GM13976 (cell line): ENCODE measurements at regions not wholly inside any gene's neighbourhood (a gene's known extent, or its start where the extent isn't known, plus 50 kb on each side); places are given as distances from the start of the nearest gene placed in this dataset.

Experiments
- DNase-seq: peaks from one replicate; pipeline ENCODE4 v3.0.0; 2012; ENCODE audit warnings: low spot score
- in situ Hi-C: fragments of 300-500 bp; cut with MboI; formaldehyde crosslinking; loops from one replicate; pipeline ENCODE4 v1.12.0; 2022; ENCODE audit warnings: low sequenced_read_pairs, mixed read lengths, inconsistent platforms; ENCODE audit not compliant: unreplicated experiment
- TF ChIP-seq, protein P1 (sequence below): IDR thresholded peaks from 2 replicates; pipeline ENCODE4 v1.5.1; 2012; ENCODE audit warnings: borderline replicate concordance, mild to moderate bottlenecking; ENCODE audit not compliant: insufficient read depth; ENCODE audit errors: extremely low read depth, missing control alignments, control extremely low read depth

DNA sequence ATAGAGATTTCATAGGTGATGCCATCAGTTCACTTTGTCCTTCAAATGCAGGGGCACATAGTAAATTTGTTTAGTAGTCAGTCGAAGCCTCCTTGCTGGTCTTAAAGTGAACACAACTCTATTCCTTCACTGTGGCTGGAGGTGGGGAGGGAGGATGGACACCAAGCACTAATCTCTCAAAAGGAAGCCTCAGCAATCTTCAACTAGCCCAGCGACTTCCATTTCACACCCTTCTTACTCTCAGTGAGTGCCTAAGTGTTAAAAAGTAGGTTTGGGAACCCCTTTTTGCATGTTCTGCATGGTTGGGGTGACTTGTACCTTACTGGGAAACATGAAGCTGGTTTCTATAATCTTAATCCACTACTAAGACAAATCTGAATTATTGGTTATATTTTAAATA lies 96.0 kb upstream of the GUCY1A1 start:
- in situ Hi-C loops = no loop called here
- DNase-seq = no peak
- TF ChIP-seq, protein P1, sequence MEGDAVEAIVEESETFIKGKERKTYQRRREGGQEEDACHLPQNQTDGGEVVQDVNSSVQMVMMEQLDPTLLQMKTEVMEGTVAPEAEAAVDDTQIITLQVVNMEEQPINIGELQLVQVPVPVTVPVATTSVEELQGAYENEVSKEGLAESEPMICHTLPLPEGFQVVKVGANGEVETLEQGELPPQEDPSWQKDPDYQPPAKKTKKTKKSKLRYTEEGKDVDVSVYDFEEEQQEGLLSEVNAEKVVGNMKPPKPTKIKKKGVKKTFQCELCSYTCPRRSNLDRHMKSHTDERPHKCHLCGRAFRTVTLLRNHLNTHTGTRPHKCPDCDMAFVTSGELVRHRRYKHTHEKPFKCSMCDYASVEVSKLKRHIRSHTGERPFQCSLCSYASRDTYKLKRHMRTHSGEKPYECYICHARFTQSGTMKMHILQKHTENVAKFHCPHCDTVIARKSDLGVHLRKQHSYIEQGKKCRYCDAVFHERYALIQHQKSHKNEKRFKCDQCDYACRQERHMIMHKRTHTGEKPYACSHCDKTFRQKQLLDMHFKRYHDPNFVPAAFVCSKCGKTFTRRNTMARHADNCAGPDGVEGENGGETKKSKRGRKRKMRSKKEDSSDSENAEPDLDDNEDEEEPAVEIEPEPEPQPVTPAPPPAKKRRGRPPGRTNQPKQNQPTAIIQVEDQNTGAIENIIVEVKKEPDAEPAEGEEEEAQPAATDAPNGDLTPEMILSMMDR = no peak

DNA sequence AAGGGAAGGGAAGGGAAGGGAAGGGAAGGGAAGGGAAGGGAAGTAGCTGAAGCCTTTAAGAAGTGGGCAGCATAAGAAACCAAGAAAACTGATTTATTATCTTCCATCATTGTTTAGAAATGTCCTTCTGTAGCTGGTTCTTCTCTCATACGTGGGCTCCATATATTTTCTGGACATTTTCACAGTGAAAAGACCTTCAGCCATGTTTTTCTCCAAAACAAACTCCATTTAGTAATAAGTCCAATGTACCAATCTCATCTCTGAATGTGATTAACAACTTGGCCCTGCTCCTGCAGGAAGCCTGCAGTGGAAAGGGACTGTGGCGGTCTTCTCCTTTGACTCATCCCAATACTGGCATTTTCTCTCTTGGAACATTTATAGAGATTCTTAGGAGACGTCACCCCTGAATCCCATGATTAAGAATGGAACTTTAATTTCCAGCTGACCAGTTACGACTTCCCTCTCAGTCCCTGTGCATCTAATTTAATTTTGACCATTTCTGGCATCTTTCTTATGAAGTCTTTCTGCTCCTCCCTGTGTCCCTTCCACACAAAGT lies 96.6 kb upstream of the GUCY1A1 start:
- in situ Hi-C loops = no loop called here
- TF ChIP-seq, protein P1 = no peak
- DNase-seq = no peak

DNA sequence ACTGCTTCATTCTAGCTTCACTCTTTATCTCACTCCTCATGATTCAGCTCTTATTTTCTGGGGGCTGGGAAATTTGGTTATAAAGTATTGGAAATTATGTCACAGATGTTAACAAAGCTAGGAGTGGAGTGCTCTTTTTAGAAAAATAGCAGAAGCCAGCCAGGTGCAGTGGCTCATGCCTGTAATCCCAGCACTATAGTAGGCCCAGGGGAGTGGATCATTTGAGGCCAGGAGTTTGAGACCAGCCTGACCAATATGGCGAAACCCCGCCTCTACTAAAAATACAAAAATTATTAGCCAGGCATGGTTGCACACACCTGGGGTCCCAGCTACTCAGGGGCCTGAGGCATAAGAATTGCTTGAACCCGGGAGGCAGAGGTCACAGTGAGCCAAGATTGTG lies 97.2 kb upstream of the GUCY1A1 start:
- in situ Hi-C loops = no loop called here
- DNase-seq = no peak
- TF ChIP-seq, protein P1 = no peak

DNA sequence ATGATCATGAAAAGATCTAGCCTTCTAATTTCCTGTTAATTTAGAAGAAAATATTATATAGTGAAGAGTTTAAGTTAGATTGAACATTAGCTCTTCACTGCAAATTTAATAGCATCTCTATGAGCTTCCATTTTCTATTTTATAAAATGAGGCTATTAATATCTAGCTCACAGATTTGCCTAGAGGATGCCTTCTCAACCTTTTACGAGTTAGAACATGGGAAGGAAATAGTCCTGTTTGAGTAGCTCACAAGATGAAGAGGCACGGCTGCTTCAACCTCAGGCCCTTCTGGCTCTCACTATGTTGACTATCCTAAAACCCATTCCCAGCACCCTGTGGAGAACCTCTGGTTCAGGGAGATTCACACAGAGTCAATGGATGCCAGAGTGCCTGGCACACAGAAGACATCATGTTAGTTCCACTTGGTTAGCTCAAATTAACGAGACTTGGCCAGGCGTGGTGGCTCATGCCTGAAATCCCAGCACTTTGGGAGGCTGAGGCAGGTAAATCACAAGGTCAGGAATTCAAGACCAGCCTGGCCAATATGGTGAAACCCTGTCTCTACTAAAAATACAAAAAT lies 97.9 kb upstream of the GUCY1A1 start:
- DNase-seq = no peak
- TF ChIP-seq, protein P1 = no peak
- in situ Hi-C loops = no loop called here

DNA sequence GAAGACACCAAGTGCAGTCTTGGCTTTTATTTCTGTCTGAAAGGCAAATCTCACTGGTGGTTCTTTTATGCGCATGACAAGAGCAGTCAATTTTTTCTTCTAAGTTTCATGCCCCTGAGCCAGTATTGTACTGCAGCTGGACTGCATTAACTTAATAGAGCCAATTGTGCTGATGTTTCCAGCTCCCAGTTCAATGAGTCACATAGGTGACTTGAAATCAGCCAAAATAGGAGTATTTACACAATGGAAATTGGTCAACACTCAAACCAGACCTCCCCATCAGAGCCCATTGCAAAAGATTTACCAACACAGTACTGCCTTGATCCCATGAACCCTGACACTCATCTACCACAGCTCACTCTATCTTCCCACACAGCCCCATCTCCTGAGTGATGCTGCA lies 100.3 kb upstream of the GUCY1A1 start:
- TF ChIP-seq, protein P1 = no peak
- in situ Hi-C loops = no loop called here
- DNase-seq = no peak

DNA sequence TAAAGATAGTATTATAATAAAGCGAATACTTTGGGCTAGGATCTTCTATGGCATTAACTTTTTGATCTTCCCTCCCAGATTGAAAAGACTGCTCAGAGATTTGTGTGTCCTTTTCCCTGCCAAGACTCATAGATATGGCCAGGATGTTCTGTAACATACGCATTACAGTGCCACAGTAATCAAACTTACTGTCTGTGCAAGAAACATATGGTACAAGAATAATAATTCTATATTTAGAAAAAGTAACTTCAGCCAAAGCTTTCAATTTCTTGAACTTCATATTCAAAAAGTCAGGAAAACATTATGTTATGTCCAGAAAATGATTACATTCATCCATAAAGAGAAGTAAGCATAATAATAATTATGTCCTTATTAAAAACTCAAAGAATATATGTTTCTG lies 100.9 kb upstream of the GUCY1A1 start:
- TF ChIP-seq, protein P1 = no peak
- no peak for DNase-seq
- in situ Hi-C loops = no loop called here
